GM13976 (cell line): ENCODE measurements at regions not wholly inside any gene's neighbourhood (a gene's known extent, or its start where the extent isn't known, plus 50 kb on each side); places are given as distances from the start of the nearest gene placed in this dataset.

Experiments
- DNase-seq: peaks from one replicate; pipeline ENCODE4 v3.0.0; 2012; ENCODE audit warnings: low spot score
- in situ Hi-C: fragments of 300-500 bp; cut with MboI; formaldehyde crosslinking; loops from one replicate; pipeline ENCODE4 v1.12.0; 2022; ENCODE audit warnings: low sequenced_read_pairs, mixed read lengths, inconsistent platforms; ENCODE audit not compliant: unreplicated experiment
- TF ChIP-seq, protein P1 (sequence below): IDR thresholded peaks from 2 replicates; pipeline ENCODE4 v1.5.1; 2012; ENCODE audit warnings: borderline replicate concordance, mild to moderate bottlenecking; ENCODE audit not compliant: insufficient read depth; ENCODE audit errors: extremely low read depth, missing control alignments, control extremely low read depth

DNA sequence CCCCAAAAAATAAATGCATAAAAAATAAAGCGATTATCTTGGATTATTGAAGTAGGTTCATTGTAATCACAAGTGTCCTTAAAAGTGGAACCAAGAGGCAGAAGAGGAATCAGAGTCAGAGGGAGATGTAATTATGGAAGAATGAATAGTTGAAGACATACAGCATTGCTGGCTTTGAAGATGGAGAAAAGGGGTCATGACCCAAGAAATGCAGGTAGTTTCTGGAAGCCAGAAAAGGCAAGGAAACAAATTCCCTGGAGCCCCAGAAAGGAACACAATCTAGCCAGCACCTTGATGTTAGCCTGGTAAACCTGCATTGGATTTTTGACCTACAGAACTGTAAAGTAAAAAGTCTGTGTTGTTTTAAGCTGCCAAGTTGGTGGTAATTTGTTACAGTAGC lies 57.5 kb upstream of the PTGR2 start:
- in situ Hi-C loops = no loop called here
- DNase-seq = no peak
- TF ChIP-seq, protein P1, sequence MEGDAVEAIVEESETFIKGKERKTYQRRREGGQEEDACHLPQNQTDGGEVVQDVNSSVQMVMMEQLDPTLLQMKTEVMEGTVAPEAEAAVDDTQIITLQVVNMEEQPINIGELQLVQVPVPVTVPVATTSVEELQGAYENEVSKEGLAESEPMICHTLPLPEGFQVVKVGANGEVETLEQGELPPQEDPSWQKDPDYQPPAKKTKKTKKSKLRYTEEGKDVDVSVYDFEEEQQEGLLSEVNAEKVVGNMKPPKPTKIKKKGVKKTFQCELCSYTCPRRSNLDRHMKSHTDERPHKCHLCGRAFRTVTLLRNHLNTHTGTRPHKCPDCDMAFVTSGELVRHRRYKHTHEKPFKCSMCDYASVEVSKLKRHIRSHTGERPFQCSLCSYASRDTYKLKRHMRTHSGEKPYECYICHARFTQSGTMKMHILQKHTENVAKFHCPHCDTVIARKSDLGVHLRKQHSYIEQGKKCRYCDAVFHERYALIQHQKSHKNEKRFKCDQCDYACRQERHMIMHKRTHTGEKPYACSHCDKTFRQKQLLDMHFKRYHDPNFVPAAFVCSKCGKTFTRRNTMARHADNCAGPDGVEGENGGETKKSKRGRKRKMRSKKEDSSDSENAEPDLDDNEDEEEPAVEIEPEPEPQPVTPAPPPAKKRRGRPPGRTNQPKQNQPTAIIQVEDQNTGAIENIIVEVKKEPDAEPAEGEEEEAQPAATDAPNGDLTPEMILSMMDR = no peak

DNA sequence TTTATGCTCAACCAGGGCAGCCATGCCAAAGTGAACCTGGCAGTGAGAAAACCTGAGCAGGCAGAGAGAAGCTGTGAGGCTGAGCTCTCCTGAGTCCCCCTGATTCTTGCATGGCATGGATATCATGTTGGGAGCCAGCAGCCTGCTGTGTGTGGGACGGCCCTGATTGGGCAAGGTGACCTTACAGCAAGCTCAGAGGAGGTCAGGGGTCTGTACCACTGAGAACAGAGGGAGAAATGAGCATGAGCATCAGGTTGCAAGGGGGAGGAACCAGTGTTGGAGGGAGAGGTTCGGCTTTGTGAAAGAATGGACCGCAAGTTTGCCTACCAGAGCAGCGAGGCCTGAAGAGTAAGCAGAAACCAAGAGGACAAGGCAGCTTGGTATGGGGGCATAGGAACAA lies 59.1 kb upstream of the PTGR2 start:
- no peak for DNase-seq
- TF ChIP-seq, protein P1 = no peak
- in situ Hi-C loops = no loop called here

DNA sequence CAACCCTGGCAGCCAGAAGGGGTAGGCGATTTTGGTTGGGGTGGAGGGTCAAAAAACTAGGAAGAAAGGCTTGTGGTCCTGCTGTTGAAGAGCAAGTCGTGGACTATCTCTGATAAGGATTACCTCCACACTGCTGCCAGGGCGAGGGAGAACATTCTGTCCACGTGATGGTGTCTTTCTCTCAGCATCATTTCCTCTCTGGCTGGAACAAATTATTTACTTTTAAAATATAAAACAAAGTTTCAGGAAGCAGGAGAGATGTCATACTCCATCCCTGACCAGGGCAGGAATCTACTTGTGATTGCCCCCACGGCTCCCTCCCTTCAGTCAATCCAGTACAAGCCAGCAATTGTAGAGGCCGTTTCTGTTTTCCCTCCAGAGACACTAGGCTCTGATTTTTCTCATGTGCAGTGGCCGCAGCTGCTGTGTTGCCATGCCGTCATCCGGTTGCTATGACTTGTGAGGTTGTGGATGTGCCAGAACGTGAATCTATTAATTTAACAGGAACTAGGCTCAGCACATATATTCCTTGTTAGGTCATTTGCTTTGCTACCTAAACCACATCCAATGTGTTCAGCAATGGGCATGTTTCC lies 61.5 kb upstream of the PTGR2 start:
- in situ Hi-C loops = no loop called here
- TF ChIP-seq, protein P1 = no peak
- DNase-seq = no peak

DNA sequence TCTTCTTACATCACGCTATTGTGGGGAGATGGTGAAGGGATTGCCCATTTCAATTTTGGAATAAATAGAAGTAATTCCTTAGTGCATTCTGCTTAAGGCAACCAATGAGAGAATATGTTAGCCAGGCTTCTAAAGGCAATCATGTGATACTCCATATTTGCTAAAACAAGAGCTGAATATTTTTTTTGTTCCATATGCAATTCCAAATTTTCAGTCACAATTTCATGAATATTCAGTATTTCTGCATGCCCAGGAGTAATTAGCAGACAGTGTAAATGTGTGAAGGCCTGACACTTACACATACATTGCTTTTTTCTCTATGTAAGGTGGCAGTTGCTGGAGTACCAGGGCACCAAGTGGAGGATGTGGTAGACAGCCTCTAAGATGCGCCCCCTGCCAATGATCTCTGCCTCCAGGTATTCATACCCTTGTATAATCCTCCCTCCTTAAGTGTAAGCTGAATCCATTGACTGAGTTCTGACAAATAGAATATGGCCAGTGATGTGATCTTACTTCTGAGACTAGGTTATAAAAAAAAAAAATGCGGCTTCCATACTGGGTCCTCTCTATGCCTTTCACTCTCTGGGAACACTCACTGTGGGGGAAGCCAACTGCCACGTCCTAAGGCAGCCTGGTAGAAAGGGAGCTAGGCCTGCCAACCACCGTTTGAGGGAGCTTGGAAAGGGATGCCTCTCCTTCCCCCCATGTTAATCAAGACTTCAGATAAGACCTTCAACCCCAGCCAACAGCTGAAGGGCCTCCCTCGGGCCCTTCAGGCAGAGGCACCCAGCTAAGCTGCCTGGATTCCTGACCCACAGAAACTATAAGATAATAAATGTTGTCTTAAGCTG lies 62.7 kb upstream of the PTGR2 start:
- in situ Hi-C loops = no loop called here

DNA sequence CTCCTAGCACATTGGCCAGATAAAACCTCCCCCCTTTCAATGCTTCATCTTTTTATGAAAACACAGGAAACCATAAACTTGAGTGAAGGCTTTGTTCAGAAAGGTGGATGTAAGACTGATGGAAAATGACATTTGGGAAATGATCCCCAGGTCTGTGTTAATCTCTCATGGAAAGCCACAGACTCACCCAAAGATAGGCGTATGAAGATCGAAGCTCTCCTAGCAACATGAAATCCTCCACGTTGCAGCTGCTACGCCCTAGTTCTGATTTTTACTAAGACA lies 63.4 kb upstream of the PTGR2 start:
- in situ Hi-C loops = no loop called here
- DNase-seq = no peak
- TF ChIP-seq, protein P1 = no peak

More for the DNA sequence above, 62.7 kb upstream of the PTGR2 start:
- DNase-seq = no peak
- TF ChIP-seq, protein P1 = no peak

DNA sequence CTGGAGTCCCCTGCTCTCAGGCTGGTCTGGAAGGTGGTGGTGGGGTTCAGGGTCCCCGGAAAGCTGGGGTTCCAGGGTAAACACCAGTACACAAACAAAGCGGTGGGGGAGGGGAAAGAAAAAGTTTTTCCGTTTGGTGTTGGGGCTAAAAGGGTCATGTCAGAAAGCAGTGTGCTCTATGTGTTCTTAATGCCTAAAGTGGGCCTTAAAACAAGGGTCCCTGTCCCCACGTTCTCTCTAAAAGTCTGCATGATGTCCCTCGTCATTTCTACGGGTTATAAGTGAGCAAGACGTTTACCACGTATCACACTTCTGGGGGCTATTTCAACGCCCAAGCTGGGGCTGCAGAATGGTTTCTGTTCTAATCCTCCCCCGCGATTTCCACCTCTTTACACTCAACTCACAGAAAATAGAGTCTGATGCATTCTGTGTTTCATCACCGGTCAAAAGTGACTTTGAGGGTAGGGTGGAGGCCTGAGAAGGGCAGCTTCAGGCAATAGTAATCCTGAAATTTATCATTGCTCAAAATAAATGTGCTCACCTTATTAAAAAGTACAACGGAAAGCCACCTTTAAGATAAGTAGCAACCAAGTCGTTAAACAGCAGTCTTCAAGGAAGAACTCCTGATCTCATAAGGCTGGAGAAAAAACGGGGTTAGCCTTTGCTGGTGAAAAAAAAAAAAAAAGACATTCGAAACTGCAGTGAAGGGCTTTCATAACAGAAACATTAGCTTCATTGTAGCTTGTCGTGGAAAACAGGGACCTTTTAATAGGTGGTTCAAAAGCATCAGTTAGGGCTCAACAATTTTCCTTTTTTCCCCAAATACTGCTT lies 63.9 kb upstream of the PTGR2 start:
- DNase-seq = peak; percentile 68
- TF ChIP-seq, protein P1 = no peak
- in situ Hi-C loops = no loop called here
